NCI-H2081 (cell line): ENCODE measurements at regions not wholly inside any gene's neighbourhood (a gene's known extent, or its start where the extent isn't known, plus 50 kb on each side); places are given as distances from the start of the nearest gene placed in this dataset.
"Not testable (repeated sequence)": the region's sequence is repeated elsewhere in the genome, so short reads cannot be mapped to it uniquely, and the experiment has no call there.

Source experiments
- DNase-seq, 2 experiments: peaks; one replicate each; lab custom pipeline; 2025; lab: John Stamatoyannopoulos, UW

DNA sequence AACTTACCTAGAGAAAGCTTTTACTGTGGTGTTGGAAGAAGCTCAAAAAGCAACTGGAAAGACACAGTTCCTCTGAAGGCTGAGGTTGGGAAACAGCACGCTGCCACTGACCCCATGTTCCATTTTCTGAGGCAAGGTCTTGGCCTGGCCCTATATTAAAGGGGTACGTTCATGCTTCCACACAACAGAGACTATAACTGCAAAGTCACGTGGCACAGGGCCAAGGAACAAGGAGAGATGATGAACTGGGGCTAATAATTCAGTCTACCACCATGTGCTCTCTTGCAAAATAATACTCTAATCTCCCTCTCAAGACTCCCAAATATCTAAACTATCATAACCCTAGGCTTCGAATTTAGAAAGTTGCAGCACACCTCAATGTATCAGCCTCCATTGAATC is 381.6 kb downstream of the DSEL start:
- DNase-seq: no peak

- DNase-seq: peak; percentile 72 to 96
These were observed 382.9 kb downstream of the DSEL start for GRCh38 chr18:67133669-67134068.

GRCh38 chr18:67132919-67133318 is 383.6 kb downstream of the DSEL start:
- DNase-seq: peak; percentile 61 to 94

GRCh38 chr18:67131498-67131897 is 385.0 kb downstream of the DSEL start:
- DNase-seq: peak in 1 of 2 experiments; percentile 56

DNA sequence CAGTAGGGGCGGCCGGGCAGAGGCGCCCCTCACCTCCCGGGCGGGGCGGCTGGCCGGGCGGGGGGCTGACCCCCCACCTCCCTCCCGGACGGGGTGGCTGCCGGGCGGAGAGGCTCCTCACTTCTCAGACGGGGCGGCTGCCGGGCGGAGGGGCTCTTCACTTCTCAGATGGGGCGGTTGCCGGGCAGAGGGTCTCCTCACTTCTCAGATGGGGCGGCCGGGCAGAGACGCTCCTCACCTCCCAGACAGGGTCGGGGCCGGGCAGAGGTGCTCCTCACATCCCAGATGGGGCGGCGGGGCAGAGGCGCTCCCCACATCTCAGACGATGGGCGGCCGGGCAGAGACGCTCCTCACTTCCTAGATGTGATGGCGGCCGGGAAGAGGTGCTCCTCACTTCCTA is 389.8 kb downstream of the DSEL start:
- DNase-seq: not testable (repeated sequence)

GRCh38 chr18:67123901-67124300 is 392.6 kb downstream of the DSEL start:
- no peak for DNase-seq

- no peak for DNase-seq
These were observed 398.7 kb downstream of the DSEL start for GRCh38 chr18:67117804-67118203.

- DNase-seq: peak in 1 of 2 experiments; percentile 9
These were observed 407.0 kb downstream of the DSEL start for GRCh38 chr18:67109535-67109934.

GRCh38 chr18:67108894-67109293 is 407.6 kb downstream of the DSEL start:
- no peak for DNase-seq

GRCh38 chr18:67104700-67105284 is 411.7 kb downstream of the DSEL start:
- peak; percentile 79 to 86 for DNase-seq

- DNase-seq: no peak
These were observed 422.4 kb downstream of the DSEL start for GRCh38 chr18:67094123-67094522.

DNA sequence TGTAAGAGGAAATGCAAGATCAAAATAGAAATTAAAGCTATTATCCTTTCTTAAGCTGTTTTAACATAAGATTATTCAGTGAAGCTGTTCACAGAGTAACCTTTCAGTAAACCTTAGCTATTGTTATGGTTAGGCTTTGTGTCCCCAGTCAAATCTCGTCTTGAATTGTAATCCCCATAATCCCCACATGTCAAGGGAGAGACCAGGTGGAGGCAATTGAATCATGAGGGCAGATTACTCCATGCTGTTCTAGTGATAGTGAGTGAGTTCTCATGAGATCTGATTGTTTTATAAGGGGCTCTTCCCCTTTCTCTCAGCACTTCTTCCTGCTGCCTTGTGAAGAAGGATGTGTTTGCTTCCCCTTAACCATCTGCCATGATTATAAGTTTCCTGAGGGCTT is 424.4 kb downstream of the DSEL start:
- no peak for DNase-seq

- DNase-seq: no peak
These were observed 434.9 kb downstream of the DSEL start for GRCh38 chr18:67081482-67082211.

DNA sequence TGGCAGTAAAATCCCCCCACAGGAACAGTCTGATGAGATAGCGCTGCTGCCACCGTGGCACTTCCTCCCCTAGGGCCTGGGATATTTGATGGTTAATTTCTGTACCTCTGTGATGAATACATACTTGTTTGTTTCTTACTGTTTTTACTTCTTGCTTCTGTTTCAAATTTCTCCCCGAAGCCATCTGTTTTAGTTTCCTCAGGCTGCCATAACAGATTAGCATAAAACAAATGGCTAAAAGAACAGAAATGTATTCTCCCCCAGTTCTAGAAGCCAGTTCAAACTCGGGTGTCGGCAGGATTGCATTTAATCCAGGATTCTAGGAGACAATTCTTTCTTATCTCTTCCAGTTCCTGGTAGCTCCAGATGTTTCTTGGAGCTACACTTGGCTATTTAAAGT is 435.9 kb downstream of the DSEL start:
- DNase-seq: no peak

DNA sequence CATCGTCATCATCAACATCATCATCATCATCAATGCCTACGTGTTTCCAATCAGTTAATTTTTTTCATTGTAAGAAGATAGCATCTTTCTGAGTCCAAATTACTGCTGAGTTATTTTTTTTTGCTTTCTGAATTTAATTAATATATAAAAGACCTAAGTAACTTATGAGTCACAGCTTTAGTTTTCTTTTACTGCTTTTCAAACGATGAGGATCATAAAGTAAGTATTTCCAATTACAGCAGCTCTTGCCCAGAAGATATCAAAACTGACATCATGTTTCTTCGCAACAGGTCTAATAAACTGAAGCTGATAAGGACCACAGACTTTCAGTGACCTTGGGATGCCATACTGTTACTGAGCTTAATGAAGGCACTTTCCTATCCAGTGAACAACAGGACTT is 442.2 kb downstream of the DSEL start:
- DNase-seq: peak; percentile 3 to 67

- peak in 1 of 2 experiments; percentile 69 for DNase-seq
These were observed 443.7 kb downstream of the DSEL start for GRCh38 chr18:67072791-67073190.

DNA sequence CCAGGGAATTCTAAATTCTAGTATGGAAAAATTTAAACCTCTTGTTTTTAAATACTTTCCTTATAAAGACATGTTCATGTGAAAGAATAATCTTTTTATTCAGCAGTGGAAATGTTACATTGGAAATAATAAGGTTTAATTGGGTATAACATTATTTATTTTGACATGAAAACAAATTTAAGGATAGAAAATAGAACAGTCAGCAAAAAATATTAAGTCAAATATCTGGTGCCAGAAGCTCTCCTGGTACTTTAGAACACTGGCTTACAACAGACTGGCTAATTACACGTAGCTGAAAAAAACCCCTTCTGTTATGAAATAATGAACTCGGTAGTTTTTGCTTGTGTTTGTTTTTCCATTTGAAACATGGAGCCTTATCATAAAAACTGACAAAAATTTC is 447.9 kb downstream of the DSEL start:
- peak in 1 of 2 experiments; percentile 10 for DNase-seq

- DNase-seq: no peak
These were observed 443.4 kb upstream of the CDH19 start for GRCh38 chr18:67047334-67047733.

DNA sequence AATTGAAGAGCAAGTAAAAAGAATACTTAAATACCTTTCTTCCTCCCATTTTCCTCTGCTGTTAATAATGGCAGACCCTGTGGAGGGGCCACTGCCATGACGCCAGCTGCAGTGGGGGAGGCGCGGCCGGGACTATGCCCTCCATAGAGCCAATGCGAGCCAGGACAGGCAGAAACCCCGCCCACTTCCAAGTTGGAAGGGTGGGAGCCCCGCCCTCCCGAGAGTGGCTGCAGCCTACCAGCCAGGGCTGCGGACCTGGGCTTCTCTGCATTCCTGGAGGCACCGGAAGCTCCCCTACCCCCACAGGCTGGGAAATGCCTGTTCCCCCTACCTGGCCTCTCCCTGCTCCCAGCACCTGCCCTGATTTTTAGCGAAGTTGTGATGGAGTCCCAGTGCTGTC is 439.4 kb upstream of the CDH19 start:
- no peak for DNase-seq

- no peak for DNase-seq
These were observed 437.4 kb upstream of the CDH19 start for GRCh38 chr18:67041334-67041733.

GRCh38 chr18:67035026-67035425 is 431.1 kb upstream of the CDH19 start:
- DNase-seq: no peak

DNA sequence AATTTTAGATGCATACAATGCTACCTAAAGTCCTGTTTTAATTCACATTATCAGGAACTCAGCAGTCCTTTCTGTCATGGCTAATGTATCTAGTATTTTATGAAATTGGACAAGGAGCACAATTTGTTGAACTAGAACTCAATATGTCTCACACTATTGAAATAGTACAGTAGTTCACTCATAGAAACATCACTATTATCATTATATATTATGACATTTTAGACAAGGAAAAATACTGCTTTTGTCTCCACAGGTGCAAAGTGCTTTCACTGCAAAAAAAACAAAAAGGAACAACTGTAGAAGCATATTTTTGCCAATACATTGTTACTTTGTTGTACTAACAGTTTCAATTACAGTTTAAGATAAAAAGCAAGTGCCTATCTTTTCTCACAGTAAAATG is 419.2 kb upstream of the CDH19 start:
- DNase-seq: no peak

- DNase-seq: no peak
These were observed 407.0 kb upstream of the CDH19 start for GRCh38 chr18:67010919-67011318.

DNA sequence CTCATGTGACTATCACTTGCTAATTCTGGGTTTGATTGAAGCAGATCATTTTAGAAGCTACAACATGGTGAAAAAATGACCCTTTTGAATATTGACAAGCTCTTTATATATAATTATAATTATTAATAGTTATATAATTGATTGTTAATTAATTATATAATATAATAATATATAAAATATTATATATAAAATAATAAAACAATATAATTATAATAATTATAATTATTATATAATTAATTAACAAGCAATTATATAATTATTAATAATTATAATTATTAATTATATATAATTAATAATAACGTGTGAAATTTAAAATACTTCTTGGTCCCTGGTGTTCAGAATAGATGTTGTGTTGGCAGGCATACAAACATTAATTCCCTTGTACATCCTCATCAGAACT is 404.1 kb upstream of the CDH19 start:
- no peak for DNase-seq
